GM13976 (cell line): ENCODE measurements at regions not wholly inside any gene's neighbourhood (a gene's known extent, or its start where the extent isn't known, plus 50 kb on each side); places are given as distances from the start of the nearest gene placed in this dataset.

Experiments used
- DNase-seq: peaks from one replicate; pipeline ENCODE4 v3.0.0; 2012; ENCODE audit warnings: low spot score
- in situ Hi-C: fragments of 300-500 bp; cut with MboI; formaldehyde crosslinking; loops from one replicate; pipeline ENCODE4 v1.12.0; 2022; ENCODE audit warnings: low sequenced_read_pairs, mixed read lengths, inconsistent platforms; ENCODE audit not compliant: unreplicated experiment
- TF ChIP-seq, protein P1 (sequence below): IDR thresholded peaks from 2 replicates; pipeline ENCODE4 v1.5.1; 2012; ENCODE audit warnings: borderline replicate concordance, mild to moderate bottlenecking; ENCODE audit not compliant: insufficient read depth; ENCODE audit errors: extremely low read depth, missing control alignments, control extremely low read depth

DNA sequence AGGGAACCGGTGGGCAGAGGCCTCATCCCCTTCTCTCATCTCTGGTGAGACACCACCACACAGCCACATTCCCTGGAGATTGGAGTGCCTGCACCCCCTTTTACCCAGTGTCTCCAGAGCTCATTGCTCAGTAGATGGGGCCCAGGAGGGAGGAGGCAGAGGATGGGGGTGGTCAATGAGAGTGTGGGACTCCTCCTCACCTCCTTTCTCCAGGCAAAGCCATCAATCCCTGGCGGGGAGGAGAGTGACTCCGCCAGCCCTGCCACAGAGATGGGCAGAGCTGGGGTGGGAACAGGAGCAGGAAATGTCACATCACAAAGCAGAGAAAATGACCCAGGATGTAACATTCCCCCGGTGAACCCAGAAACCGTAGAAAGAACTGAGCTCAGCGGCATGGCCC lies 117.2 kb downstream of the MATN1 start:
- DNase-seq: no peak
- TF ChIP-seq, protein P1, sequence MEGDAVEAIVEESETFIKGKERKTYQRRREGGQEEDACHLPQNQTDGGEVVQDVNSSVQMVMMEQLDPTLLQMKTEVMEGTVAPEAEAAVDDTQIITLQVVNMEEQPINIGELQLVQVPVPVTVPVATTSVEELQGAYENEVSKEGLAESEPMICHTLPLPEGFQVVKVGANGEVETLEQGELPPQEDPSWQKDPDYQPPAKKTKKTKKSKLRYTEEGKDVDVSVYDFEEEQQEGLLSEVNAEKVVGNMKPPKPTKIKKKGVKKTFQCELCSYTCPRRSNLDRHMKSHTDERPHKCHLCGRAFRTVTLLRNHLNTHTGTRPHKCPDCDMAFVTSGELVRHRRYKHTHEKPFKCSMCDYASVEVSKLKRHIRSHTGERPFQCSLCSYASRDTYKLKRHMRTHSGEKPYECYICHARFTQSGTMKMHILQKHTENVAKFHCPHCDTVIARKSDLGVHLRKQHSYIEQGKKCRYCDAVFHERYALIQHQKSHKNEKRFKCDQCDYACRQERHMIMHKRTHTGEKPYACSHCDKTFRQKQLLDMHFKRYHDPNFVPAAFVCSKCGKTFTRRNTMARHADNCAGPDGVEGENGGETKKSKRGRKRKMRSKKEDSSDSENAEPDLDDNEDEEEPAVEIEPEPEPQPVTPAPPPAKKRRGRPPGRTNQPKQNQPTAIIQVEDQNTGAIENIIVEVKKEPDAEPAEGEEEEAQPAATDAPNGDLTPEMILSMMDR: no peak
- in situ Hi-C loops: no loop called here

DNA sequence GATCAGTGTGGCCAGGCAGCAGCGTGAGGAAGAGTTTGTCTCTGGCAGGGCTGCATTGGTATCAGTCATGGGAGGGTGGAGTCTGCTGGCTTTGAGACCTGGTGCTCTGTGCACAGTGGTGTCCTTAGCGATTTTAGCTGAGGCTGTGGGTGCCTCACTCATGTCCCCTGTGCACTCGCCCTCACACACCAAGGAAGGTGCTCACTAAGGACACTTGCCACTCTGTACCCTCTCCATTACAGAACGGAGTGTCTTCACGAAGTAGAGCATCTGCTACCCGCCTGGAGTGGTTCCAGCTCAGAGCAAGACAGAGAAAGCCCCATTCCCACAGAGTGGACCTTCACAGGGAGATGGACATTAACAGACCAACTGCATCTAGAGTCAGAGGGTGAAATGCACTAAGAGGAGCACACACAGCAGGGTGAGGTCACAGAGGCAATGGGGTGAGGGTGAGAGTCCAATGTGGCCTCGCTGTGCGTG lies 117.9 kb downstream of the MATN1 start:
- no peak for DNase-seq
- in situ Hi-C loops: no loop called here
- TF ChIP-seq, protein P1: no peak

DNA sequence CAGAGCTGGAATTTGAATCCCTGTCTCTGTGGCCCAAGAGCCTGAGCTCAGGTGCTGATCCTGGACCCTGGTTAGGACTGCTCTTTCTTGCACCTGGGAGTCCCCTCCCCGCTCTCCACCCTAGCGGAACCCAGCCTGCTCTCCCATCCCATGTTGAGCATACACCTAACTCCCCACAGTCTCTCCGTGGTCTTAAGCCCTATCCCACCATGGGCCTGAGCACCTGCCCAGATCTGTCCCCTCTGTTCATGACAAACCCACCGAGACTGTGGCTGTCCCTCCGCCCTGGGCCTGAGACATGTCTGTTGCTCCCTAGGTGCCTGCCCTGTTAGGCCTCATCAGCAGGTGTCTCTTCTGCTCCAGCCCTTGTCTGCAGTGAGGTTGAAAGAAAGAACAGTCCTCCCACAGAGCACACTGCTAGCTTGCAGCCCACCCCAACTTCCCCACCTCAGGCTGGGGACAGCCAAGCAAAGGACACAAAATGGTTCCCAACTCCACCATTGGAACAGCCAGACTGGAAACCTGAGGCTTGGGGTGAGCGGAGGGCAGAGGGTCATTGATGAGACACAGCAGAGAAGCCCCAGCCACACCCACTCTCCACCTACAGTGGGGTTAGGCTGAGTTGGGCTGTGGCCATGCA lies 118.5 kb downstream of the MATN1 start:
- in situ Hi-C loops: no loop called here
- TF ChIP-seq, protein P1: no peak
- DNase-seq: no peak

DNA sequence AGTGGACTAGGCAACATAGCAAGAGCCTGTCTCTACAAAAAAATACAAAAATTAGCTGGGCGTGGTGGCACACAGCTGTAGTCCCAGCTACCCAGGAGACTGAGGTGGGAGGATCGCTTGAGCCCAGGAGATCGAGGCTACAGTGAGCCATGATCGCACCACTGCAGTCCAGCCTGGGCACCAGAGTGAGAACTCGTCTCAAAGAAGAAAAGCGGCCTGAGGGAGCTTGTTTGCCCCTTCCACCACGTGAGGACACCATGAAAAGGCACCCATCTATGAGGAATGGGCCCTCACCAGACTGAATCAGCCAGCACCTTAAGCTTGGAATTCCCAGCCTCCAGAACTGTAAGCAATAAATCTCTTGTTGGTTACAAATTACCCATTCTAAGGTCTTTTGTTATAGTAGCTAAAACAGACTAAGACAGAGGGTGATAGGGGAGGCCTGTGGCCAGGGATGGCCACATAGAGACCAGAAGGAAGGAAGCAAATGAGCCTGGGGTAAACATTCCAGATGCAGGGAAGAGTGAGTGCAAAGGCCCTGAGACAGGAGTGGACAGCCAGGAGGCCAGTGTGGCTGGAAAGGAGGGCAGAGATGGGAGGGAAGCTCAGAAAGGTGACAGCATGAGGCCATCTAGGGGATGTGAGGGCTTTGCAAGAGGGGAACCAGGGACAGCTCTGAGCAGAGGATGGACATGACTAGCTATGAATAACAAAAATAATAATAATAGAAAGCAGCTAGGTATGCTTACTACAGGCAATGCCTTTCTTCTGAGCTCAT lies 120.1 kb downstream of the MATN1 start:
- TF ChIP-seq, protein P1: no peak
- in situ Hi-C loops: no loop called here
- DNase-seq: no peak

DNA sequence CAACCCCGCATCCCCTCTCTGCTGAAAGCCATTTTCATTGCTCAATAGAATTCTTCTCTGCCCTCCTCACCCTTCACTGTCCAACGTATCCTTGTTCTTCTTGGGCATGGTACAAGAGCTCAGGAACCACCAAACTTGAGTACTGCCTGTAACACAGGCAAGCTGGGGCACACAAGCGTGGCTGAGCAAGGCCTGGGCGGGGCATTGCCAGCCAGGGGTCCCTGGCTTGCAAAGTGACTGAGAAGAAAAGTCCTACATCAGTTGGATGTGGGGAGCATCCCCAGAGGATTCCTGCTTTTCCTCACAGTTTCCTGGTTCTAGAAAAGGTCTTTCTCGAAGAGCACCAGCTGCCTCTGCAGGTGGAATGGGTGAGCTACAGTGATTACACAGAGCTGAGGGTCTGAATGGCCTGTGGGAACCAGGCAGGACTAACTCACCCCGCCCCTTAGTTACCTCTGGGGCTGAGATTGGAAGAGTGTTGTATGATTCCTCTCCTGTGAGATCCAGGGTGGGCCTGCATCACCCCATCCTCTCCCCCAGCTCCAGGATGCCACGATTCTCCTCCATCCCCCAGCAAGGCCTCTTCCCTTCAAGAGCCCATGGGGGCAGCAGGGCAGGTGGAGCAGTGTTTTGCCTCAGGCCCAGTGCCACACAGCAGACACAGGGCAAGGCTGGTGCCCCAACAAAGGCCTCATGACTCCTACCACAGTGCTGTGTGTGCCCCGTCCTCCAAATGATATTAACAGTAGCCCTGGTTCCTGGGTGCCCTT lies 121.9 kb downstream of the MATN1 start:
- in situ Hi-C loops: no loop called here
- DNase-seq: no peak
- TF ChIP-seq, protein P1: no peak

DNA sequence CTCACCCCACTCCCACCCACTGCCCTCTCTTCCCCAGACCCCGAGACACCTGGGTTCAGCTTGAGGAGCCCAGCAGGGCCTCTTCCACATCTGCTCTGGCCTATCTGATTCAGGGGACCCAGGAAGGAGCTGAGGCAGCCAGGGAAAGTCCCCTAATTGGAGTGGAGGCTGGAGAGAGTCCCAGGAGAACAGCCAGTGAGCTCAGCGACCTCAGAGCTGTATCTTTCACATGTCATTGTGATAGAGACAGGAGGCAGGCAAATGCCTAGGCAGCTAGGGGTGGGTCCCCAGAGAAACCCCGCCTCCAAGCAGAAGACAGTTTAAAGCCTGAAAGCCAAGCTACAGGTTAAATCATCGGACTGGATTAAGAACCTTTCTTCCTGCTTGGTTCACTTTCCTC lies 122.7 kb downstream of the MATN1 start:
- TF ChIP-seq, protein P1: no peak
- in situ Hi-C loops: no loop called here
- DNase-seq: no peak
